ENCODE measurements at regions not wholly inside any gene's neighbourhood (a gene's known extent, or its start where the extent isn't known, plus 50 kb on each side); places are given as distances from the start of the nearest gene placed in this dataset. TPM values are rescaled to one million over a fixed set of nuclear protein-coding genes. Genes with fewer than 3 reads are reported as not detected.

Small RNA genes in the stretch of these regions (small RNA-seq; reads per million reads assigned to genes)
- gene AC136428.2 (not detected), gene ENPP7P13 (not detected)
